Activated gamma-delta T cell treated with Interleukin-2 at 50 U/mL for 16 hours (primary cell): ENCODE measurements at regions not wholly inside any gene's neighbourhood (a gene's known extent, or its start where the extent isn't known, plus 50 kb on each side); places are given as distances from the start of the nearest gene placed in this dataset.
"Not testable (repeated sequence)": the region's sequence is repeated elsewhere in the genome, so short reads cannot be mapped to it uniquely, and the experiment has no call there.

Source experiments
- DNase-seq: peaks from one replicate; pipeline ENCODE4 v3.0.0-alpha.2; 2020

DNA sequence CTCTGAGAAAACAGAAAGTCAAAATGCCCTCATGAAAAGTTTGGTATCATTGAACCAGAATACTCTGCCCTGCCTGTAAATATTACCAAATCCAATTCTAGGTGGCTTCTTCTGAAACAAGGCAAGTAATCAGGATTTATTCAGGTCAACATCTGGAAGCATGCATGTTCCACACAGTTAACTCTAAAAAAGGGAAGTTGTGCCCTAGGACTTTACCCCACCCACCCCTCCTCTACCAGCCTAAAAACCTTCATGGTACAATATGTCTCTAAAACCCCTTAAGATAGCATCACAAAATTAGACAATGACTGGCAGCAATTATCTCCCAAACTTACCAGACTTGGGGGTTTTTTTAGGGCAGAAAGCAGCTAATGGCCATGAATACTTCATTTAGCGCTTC, 414.8 kb upstream of the SLC30A5 start:
- DNase-seq, result no peak

DNA sequence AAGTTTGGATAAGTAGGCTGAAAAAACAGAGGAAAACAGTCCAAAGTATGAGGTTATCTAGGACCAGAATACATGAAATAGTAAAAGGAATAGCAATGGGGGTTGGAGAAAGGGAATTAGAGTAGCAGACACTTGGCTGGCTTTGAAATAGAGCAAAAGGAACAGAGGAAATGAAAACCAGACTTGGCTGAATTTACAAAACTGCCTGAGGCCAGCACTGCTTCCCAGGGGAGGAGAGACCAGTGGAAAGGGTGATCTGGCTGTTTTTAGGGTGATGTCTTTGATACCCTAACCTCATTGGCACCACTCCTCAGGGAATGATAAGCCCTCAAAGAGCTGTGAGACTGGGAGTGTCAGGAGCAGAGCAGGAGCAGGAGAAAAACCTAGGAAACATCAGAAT, 413.4 kb upstream of the SLC30A5 start:
- DNase-seq, result no peak

DNA sequence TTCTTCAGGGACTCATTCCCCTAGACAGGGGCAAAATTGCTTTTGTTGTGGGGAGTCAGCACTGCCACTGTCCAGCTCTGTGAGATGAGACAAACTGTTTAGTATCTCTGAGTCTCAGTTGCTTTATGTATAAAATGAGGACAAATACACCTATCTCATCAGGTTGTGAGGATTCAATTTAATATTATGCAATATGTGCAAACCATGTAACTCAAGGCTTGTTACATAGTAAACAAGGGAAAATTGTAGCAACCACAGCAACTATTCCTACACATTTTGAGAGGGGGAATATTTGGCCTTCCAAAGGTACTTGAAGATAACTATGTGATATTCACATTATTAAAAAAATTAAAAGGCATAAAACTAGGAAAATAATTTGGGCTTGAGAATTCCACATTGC, 411.9 kb upstream of the SLC30A5 start:
- no peak for DNase-seq

DNA sequence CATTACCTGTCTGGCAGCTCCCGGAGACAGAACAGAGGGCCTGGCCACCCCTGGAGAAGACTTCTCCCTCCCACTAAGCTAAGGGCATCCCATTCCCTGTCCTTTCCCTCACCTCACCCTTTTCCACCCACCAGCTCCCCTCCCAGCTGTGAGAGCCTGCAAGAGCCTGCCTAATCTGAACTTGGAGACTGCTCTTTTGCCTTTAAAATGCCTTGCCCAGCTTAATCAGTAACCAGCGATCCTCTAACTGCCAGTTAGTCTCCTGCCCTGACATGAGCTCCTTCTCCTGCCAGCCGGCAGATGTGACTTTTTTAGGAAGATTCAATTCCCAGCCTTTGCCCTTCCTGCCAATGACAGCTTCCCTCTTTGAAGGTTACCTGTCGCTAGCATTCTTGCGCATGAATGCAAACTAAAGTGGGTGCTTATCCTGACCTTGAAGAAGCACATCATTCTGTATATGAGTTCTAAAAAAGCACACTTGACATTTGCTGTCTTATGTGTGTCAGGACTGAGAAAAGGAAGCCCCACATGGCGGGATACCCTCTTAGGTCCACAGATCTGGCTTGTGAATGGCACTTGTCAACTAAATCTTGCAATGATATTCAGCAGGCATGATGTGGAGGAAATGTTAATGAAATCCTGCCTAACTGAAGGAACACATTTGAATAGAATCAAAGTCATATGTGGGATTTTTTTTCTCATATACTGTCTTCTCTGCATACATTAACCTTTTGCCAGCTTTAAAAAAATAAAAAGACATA, 411.2 kb upstream of the SLC30A5 start:
- DNase-seq, result no peak

DNA sequence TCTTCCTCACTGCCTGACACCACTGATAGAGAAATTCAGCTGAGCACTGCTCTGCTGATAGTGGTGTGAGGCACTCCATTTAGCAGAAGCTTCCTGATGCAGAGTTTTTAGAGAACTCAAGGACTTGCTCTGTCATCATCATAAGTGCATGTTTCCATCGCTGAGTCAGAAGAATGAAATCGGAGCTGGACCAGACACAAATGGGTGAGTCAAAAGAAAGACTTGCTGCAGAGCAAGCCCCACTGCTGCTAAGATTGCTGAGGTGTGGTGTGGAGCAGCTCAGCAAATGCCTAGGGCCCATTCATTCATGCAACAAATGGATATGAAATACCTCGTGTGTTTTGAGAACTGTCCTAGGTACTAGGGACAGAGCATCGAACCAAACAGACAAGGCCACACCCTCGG, 410.2 kb upstream of the SLC30A5 start:
- no peak for DNase-seq

DNA sequence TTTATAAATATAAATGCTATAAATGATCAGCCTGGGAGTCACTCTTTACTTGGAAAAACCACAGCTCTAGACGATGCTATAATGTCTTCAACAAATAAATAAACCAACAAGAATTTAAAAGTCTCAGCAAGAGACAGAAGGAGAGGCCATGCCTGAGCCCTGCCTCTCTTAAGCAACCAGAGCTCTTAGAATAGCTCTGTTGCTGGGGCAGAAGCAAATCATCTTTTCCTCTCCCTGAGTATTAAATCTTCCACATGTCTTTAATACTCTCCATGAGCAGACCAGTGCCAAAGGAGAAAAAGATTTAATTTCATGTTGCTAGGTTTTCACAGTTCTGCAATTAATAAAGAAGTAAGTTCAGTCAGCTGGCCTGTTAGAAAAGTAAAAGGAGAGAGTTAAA, 408.0 kb upstream of the SLC30A5 start:
- DNase-seq, result no peak

DNA sequence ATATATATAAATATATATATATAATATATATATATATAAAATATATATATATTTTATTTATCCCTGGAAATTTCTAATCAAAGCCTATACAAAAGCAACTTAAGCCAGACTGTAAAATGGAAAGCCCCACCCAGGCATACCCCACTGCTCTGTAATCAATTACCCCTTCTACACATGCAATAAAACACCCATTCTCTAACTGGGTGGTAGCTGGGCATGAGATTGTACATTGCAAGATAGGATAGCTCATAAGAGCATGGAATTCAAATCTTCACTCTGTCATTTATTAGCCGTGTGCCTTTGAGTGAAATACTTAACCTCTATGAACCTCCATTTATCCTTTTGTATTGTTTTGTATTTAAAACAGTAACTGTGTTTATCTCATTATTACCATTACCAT, 405.3 kb upstream of the SLC30A5 start:
- no peak for DNase-seq

DNA sequence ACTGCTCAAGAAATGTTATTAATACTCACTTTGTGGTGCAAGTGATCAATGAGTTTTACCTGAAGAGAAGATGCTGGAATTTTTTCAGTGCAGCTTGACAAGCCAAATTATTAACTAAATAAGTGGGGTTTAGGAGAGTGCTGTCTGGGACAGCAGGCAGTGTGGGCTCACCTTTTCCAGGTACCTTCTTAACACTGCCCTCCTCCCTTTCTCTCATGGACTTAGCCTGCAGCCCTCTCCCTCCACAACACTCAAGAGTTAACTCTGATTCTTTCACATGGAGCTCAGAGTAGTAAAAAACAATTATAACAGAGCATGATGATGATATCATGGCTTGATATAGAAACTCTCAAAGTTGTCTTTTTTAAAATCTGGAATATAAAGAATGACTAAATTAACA, 404.8 kb upstream of the SLC30A5 start:
- no peak for DNase-seq

DNA sequence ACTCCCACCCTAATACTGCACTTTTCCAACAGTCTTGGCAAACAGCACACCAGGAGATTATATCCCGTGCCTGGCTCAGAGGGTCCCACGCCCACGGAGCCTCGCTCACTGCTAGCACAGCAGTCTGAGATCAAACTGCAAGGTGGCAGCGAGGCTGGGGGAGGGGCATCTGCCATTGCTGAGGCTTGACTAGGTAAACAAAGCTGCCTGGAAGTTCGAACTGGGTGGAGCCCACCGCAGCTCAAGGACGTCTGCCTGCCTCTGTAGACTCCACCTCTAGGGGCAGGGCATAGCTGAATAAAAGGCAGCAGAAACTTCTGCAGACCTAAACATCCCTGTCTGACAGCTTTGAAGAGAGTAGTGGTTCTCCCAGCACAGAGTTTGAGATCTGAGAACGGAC, 401.9 kb upstream of the SLC30A5 start:
- DNase-seq, result not testable (repeated sequence)

DNA sequence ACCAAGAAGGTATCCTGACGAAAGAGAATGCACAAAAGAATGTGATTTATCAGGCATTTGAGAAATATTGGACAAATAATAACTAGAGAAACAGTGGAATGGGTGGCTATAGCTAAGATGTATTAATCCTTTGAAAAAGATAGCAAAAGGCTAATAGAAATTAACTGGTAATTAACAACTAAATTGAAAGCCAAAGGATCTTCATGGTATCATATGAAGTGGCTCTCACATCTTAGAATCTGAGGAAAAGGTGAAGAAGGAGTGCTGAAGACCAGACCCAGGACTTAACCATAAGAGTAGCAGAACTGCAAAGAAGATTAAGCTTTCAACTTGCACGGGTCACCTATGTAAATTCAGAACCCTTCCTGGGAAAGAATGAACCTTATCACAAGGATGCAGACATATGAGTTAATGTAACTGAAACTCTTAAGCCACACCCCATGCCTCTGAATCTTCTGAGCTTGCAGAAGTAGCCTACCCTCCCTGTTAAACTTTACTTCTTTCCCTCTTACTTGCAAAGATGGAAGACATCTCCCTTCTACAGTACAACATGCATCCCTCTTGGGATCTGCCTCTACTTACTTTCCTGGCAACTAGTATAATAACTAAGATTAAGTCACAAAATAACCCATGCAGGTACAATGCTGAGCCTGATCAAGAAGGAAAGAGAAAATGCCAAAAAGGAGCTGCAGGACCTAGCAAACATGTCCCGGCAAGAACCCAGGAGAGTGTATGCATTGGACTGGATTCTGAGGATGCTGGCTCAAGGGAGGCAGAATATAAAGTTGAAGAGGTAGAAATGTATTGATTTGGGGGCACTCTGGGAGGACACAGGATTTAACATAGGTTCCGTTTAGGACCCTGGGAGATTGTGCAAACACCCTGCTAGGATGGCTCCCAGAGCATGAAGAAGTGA, 395.5 kb upstream of the SLC30A5 start:
- no peak for DNase-seq

DNA sequence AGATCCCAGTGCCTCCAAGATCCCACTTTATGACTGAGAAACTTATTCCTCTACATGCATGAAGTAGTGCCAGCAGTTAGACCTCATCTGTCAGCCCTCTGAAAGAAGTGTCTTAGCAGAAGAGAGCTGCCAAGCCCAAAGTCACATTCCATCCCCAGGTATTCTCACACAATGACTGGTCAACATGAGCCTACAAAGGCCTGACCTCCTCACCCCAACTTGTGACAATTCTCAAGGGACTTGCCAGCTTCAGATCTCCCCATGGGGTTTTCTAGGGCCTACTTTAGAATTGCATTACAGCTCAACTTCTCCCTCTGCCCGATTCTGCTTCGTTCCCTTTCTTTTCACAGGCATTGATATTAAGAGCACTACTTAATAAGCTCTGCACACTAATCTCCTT, 393.8 kb upstream of the SLC30A5 start:
- no peak for DNase-seq

DNA sequence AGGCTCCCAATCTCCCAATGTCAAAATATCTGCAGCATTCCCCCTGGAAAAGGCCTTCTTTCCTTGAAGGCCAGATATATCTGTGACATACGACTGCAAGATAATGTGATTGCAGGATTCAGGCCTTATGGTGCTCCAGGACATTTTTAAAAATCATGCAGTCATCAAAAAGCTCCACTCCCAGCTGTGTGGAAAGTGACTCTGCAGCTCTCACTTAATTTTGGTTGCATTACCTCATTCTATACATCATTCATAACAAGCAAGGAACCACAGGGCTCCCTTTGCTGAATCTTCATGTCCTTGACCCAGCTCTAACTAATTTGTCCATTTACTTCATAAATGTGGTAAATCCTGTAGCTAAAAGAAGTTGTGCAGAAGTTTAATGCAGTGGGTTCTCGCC, 386.2 kb upstream of the SLC30A5 start:
- no peak for DNase-seq

DNA sequence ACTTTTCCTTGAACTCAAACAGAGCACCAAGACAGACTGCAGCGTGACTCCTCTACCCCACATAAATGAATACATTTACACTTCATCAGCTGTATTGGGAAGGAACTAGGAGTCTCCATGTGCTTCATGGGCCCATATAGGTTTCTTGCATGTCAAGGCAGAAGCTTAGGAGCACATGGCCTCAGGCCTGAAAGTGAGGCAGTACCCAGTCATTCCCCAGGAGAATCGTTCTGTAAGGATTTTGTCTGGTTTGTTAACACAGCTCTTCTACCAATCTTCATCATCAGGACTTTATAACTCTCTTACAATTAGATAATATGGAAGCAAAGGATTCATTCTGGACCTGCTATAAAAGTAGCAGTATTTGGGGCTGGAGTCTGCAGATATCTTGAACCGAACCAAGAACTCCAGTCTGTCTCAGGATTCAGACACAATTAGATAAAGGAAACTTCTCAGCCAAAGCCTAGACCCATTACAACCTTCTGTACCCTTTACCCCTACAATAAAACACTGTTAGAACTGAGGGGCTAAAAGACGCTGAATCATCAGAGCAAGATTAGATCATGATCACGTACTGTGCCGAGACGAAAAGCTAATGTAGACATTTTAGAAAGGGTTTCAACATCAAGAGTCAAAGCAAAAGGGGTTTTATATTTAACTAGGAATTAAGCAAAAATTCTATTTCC, 385.5 kb upstream of the SLC30A5 start:
- DNase-seq, result no peak

DNA sequence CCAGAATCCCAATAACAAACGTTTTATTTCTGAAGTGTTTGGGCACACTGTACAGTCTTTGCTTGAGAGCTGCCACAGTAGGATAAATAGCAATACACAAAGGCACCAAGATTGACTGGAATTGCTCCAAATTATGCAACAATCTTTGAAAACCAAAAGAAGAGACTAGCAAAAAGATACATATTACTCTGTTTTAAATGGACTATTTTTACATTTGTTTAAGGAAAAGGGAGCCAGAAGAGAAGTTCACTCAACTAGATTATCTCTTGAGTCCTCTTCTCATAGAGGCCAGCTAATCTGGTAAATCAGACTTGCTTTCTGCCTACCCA, 385.0 kb upstream of the SLC30A5 start:
- DNase-seq, result no peak

DNA sequence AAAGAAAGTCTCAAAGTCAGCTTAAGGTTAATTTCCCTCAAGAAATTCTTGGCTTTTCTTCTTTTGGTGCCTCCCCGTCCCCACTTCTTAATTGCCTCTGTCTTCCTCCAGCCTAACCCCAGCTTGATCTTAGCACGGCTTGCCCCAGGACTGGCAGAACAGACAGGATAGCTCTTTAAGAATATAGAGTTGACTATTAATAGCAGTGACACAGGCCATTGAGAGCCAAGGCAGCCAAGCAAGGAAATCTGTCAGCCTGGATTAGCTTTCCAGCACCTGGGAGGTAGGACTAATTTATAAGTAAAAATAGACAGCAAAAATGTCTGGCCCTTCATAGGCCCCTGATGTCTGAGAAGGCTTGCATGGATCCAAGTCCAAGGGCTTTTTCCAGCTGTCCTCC, 384.6 kb upstream of the SLC30A5 start:
- no peak for DNase-seq

DNA sequence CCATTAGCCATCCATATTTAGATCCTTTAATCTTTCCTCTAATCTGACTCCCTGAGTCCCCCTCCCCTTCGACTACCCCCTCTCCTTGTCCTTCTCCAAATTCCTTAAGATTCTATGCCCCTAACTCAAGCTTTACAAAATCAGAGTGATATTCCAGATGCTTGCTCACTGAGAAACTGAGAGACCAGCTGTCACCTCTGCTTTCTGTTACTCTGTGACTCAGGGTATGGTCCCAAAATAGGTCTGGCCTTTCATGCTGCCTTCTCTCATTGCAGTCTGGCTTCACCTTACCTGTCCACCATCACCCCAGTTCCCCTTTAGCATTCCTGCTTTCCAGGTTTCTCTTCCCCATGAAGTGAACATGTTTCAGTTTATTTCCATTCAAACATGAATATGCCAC, 383.3 kb upstream of the SLC30A5 start:
- no peak for DNase-seq

DNA sequence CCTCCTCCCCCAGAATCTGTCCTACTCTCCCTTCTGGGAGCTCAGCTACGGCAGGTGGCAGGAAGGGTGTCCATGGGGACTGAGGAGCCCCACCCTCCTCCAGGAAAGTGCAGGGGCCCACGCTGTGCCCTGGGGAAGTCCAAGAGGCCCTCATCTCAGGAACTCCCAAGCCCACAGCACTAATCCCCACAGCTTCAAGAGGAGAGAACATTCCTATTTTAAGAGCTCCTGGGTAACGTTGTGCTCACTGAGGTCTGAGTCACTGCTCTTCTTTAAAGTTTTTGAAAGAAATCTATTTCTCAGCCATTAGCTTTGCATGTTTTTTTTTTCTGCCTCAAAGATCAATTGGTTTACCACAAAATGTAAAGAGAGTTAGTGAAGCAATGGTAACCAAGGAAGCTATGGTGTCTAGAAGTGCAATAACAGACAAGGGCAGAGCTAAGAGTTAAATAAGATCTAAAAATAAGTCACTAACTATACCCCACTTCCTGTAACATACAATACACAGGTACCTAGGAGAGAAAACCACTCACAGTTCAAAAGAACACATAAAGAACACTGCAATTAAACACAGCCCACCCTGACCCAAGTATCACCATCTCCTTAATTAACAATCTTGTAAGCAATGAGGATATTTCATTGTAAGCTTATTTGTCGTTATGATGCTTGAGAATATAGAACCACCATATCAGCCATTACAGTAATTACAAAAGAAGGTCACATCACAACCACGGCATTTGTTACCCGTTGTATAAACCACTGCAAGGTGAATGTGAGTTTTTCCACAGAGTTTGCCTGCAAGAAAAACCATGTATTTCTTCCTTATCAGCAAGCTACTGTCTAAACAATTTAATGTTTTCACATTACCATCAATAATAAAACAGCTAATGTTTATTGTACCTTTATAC, 382.3 kb upstream of the SLC30A5 start:
- DNase-seq, result no peak

DNA sequence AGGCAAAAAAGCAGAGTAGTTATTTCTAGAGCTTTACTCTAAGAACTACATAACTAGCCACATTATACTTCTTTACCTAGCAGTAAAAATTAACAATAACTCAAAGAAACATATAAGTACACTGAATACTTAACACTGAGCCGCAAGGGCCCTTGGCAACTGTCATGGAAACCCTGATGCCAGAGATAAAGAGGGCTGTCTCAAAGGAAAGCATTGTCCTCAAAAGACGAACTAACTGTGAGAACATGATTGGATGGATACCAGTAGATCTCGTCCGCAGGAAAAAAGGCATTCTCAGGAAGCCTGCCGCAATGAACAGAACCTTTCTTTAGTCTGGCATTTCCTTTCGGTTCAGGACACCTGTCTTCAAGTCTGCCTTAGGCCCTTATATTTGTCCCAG, 379.0 kb upstream of the SLC30A5 start:
- no peak for DNase-seq

DNA sequence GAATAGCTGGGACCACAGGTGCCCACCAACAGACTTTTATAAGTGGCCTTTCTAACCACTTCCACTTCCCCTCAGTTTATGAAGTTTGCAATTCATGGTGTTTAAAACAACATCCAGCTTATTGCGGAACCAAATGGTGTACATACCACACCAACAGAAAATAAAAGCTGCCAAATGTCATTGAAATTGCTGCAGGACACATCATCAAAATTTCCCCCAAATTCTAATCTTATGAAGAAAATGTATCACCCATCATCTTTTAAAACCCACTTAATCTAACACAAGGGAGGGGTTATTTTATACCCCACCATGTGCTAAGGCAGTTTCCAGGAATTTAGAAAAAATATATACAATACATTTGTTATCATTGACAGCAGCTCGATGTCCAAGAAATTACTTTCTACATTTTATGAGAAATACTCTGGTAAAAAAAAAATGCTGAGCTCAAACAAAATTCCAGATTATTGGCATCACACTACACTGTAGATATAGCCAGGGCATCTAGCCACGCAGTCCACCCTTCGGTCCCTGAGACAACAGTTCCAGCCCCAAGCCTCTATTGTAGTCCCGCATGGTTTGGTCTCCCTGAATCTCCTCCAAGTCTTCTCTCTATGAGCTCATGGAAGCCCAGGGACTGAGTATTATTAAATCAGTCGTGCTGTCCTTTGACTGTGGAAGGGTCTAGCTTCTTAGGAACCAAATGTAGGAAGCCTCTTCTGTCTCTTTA, 372.8 kb upstream of the SLC30A5 start:
- no peak for DNase-seq

DNA sequence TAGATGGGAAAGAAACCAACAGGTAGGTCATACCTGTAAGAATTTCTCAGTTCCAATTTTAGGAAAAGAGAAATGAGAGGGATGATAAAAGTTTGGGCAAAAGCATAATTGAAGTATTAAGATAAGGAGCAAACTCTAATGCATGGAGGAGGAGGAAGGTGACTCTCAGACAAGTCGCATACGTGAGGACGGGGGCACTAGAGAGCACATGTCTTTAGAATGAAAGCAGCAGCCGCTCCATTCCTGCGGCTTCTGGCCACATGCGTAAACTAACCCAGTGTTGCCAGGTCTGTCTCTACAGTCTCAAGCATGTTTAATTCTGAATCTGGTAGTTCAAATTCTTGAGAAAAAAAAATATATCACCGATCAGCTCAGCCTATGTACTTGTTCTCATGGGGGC, 371.5 kb upstream of the SLC30A5 start:
- DNase-seq, result no peak

DNA sequence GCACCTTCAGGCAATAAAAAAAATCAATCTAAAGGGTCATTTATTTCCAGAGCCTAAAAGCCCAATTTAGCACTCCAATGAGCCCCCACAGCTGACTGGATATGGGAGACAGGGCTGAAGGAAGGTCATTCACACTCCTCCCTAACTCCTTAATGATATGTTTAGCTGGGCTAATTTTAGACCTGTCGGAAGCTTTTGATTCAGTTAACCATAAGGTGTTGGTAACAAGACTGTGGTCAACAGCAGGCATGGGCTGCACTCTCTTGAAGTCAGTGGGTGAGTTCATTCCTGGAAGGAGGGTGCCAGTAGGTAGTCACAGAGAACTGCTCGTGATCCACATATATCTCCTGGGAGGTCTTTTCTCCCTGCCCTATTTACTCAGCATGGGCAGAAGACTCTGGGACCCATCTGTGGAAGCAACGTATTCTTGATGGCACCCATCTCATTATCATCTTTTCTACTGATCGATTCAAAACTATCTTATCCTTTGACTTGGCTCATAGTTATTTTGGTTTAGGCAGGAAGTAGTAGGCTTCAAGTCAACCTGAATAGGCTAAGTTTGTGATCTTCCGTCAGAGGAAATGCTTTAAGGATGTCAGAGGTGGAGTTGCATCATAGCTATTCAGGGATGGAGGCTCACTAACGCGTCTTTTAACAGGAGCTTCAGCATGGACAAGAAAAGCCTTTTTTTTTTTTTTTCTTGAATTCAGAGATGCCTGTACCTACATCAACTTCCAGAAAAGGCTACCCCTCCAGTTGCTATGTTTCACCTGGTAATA, 367.7 kb upstream of the SLC30A5 start:
- DNase-seq, result no peak
